HFF-Myc (cell line): ENCODE measurements at regions not wholly inside any gene's neighbourhood (a gene's known extent, or its start where the extent isn't known, plus 50 kb on each side); places are given as distances from the start of the nearest gene placed in this dataset.

ENCODE experiments used
- DNase-seq: peaks from one replicate; pipeline ENCODE4 v3.0.0-alpha.2; 2011; ENCODE audit warnings: low read depth; ENCODE audit errors: extremely low read depth
- H3K4me3 ChIP-seq: replicated peaks from 2 replicates; pipeline ENCODE4 v1.5.1; 2011; ENCODE audit warnings: low read depth, mild to moderate bottlenecking, control low read depth, low read length
- TF ChIP-seq, protein P1 (sequence below): IDR thresholded peaks from 2 replicates; pipeline ENCODE4 v1.5.1; 2012; ENCODE audit warnings: mild to moderate bottlenecking, low read depth, low read length, control low read depth; ENCODE audit errors: missing control alignments

- TF ChIP-seq, protein P1, sequence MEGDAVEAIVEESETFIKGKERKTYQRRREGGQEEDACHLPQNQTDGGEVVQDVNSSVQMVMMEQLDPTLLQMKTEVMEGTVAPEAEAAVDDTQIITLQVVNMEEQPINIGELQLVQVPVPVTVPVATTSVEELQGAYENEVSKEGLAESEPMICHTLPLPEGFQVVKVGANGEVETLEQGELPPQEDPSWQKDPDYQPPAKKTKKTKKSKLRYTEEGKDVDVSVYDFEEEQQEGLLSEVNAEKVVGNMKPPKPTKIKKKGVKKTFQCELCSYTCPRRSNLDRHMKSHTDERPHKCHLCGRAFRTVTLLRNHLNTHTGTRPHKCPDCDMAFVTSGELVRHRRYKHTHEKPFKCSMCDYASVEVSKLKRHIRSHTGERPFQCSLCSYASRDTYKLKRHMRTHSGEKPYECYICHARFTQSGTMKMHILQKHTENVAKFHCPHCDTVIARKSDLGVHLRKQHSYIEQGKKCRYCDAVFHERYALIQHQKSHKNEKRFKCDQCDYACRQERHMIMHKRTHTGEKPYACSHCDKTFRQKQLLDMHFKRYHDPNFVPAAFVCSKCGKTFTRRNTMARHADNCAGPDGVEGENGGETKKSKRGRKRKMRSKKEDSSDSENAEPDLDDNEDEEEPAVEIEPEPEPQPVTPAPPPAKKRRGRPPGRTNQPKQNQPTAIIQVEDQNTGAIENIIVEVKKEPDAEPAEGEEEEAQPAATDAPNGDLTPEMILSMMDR, result no peak
- H3K4me3 ChIP-seq, result no peak overlapping the region
- DNase-seq, result no peak
Measured at GRCh38 chr13:106052200-106052767, 483.2 kb downstream of the EFNB2 start.

DNA sequence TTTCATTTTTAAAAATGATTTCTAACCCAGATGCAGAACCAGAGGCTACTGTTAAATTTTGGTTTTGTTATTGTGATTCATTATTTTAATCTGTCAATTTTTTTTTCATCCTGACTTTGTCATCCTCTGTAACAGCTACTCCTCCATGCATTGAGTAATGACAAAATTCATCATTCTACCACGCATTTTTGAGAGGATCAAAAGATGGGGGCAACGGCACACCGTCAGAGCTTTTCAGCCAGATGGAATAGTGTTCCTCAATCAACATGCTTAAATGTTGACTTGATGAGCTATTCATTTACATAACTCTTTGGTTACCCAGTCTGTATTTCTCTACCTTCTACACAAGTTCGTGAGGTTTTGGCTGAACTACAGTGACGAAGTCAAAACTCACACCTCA, 486.3 kb downstream of the EFNB2 start:
- DNase-seq, result no peak
- H3K4me3 ChIP-seq, result no peak overlapping the region
- TF ChIP-seq, protein P1, result no peak

DNA sequence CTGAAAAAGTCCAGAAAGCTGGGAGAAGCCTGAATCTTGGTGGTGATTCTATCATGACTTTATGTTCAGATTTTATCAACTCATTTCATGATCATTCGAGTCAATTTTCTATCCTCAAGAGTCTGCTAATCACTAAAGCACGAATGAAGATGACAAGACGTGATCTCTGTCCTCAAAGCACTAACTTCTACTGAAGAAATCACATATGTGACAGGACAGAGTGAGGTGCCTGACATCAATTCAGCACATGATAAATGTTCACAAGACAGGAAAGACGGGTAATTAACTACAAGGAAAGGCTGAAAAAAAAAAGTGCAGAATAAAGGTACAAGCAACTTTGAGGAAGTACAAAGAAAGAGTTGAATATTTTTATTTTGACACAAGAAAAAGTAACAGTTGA, 487.1 kb downstream of the EFNB2 start:
- H3K4me3 ChIP-seq, result no peak overlapping the region
- TF ChIP-seq, protein P1, result no peak

DNA sequence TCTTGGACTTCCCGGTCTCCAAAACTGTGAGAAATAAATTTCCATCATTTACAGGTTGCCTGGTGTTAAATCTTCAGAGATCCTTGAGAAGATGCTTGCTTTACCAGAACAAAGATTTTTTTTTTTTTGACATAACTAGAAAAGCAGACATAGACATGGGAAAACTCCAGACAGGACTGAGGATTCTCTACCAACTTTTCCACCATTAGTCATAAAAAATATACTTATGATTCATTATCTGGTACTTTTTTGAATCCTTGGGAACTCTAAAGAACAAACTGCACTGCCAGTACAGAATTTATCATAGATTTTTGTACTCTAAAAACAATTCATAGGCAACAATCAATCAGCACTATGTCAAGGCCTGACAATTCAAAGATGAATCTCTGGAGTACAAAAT, 487.6 kb downstream of the EFNB2 start:
- no peak for DNase-seq
- no peak overlapping the region for H3K4me3 ChIP-seq
- TF ChIP-seq, protein P1, result no peak

More for the DNA sequence above, 487.1 kb downstream of the EFNB2 start:
- DNase-seq, result no peak

- TF ChIP-seq, protein P1, result no peak
- no peak overlapping the region for H3K4me3 ChIP-seq
- DNase-seq, result no peak
Measured at GRCh38 chr13:106042996-106043581, 492.4 kb downstream of the EFNB2 start.

DNA sequence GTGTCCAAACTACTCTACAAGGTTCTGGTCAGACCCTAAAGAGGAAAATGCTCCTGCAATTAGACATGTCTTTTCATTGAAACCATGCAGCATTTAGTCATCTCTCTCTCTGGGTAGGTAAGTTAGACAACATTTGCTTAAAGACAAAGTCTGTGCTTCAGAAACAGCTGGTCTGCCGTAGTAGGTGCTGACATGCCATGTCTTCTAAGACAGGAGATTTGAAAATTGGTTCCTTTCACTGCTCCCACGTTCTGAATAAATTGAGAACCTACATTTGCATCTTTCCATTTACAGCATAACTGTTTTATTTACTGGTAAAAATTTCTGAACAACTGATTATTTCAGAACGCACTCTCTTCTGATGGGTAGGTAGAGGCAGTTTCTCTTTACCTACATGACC, 494.0 kb downstream of the EFNB2 start:
- DNase-seq, result no peak
- no peak overlapping the region for H3K4me3 ChIP-seq
- TF ChIP-seq, protein P1, result no peak

- no peak overlapping the region for H3K4me3 ChIP-seq
- DNase-seq, result peak; percentile 30
- TF ChIP-seq, protein P1, result no peak
Measured at GRCh38 chr13:106038752-106039151, 496.7 kb downstream of the EFNB2 start.
